Forelimb muscle (tissue), 1 donor: ENCODE measurements at regions not wholly inside any gene's neighbourhood (a gene's known extent, or its start where the extent isn't known, plus 50 kb on each side); places are given as distances from the start of the nearest gene placed in this dataset.
A peak's percentile ranks its signal among the peaks of the same experiment; 100 is the strongest.

Experiments
- DNase-seq: peaks from one replicate; pipeline ENCODE4 v3.0.0-alpha.2; 2013; ENCODE audit warnings: low read depth

GRCh38 chr21:32184065-32184464, 94.8 kb downstream of the MIS18A start:
- no peak for DNase-seq

GRCh38 chr21:32183396-32183795, 95.5 kb downstream of the MIS18A start:
- DNase-seq = no peak

GRCh38 chr21:32182449-32182848, 96.4 kb downstream of the MIS18A start:
- no peak for DNase-seq

GRCh38 chr21:32181457-32181856, 97.4 kb downstream of the MIS18A start:
- no peak for DNase-seq

GRCh38 chr21:32174819-32175218, 104.0 kb downstream of the MIS18A start:
- no peak for DNase-seq

GRCh38 chr21:32173121-32173724, 105.6 kb downstream of the MIS18A start:
- no peak for DNase-seq

- DNase-seq = no peak
These were observed 106.7 kb downstream of the MIS18A start for GRCh38 chr21:32172106-32172505.

GRCh38 chr21:32167513-32167912, 111.3 kb downstream of the MIS18A start:
- DNase-seq = no peak

GRCh38 chr21:32163386-32163785, 115.5 kb downstream of the MIS18A start:
- no peak for DNase-seq

GRCh38 chr21:32162727-32163320, 116.0 kb downstream of the MIS18A start:
- no peak for DNase-seq

- DNase-seq = no peak
These were observed 123.6 kb downstream of the MIS18A start for GRCh38 chr21:32155226-32155625.

- DNase-seq = no peak
These were observed 131.8 kb downstream of the MIS18A start for GRCh38 chr21:32147041-32147440.

- DNase-seq = no peak
These were observed 134.0 kb downstream of the MIS18A start for GRCh38 chr21:32144851-32145250.

GRCh38 chr21:32143241-32143939, 135.5 kb downstream of the MIS18A start:
- peak; percentile 77 for DNase-seq

GRCh38 chr21:32141318-32141633, 137.6 kb downstream of the MIS18A start:
- DNase-seq = no peak

GRCh38 chr21:32140604-32141317, 138.1 kb downstream of the MIS18A start:
- DNase-seq = peak; percentile 87

GRCh38 chr21:32140151-32140550, 138.7 kb downstream of the MIS18A start:
- DNase-seq = no peak

- DNase-seq = no peak
These were observed 140.2 kb downstream of the MIS18A start for GRCh38 chr21:32138658-32139057.

GRCh38 chr21:32137931-32138330, 140.9 kb downstream of the MIS18A start:
- DNase-seq = no peak

- no peak for DNase-seq
These were observed 141.6 kb downstream of the MIS18A start for GRCh38 chr21:32137266-32137665.

- no peak for DNase-seq
These were observed 142.3 kb downstream of the MIS18A start for GRCh38 chr21:32136546-32136945.
